IPS DF 4.7 (cell line): ENCODE measurements at regions not wholly inside any gene's neighbourhood (a gene's known extent, or its start where the extent isn't known, plus 50 kb on each side); places are given as distances from the start of the nearest gene placed in this dataset.
"Not testable (repeated sequence)": the region's sequence is repeated elsewhere in the genome, so short reads cannot be mapped to it uniquely, and the experiment has no call there.

Experiments
- DNase-seq: peaks from one replicate; pipeline ENCODE4 v3.0.0-alpha.2; 2013; ENCODE audit warnings: low spot score; ENCODE audit errors: extremely low read depth

DNA sequence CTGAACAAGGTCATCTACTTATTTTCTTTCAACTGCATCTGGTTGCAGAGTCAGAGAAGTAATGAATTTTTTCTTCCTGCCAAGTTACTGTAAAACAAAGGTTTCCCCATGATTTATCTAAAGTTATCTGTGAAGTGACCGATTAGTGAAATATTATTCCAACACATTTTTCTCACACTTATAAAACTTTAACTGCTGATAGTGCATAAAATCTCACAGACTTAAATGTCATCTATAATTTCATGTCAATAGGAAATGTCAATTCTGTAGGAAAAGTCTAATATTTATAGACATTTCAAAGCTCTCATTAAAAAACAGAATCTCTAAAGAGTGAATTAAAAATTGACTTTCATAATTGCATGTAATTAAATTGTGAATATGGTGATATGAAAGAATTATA is 397.2 kb downstream of the SLITRK1 start:
- no peak for DNase-seq

DNA sequence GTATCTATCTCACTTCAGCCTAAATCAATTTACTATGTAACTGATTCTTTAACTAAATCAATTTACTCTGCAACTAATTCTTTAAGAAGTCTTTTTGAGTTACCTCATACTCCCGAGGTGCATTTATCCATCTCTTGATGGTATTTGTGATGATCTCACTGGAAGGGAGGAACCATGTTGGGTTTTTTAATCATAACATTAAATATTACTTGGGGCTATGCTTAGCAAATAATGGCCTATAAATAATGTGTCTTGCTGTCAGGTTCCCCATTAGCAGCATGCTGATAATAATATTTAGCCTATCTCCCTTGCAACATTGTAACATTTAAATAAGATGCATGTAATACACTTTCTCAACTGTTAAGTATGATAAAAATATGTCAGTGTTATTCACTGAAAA is 411.3 kb downstream of the SLITRK1 start:
- DNase-seq = no peak

DNA sequence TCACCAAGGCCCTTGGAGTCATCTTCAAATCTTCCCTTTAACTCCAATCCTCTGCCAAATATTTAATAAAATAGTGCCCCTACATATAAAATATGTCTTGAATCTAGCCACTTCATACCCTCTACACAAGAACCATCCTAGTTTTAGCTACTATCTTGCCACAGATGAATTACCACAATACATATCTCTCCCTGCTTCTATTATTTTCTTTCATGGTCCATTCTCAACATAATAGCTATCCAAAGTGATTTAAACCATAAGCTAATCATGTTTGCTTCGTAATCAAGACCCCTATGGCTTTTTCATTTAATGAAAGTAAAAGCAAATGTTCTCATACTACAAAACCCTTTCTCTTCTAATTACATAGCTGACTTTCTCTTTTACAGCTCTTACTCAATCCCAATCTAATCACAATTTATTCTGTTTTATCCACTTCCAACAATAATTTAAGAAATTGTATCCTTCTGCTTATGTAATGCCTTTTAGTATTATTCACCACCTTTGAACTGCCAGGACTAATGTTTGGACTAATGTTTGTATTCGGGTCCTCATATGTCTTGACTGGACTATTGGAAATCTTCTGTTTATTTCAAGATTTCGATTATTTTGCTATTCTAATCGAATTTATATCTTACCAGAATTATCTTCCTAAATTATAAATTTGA is 412.0 kb downstream of the SLITRK1 start:
- DNase-seq = no peak

DNA sequence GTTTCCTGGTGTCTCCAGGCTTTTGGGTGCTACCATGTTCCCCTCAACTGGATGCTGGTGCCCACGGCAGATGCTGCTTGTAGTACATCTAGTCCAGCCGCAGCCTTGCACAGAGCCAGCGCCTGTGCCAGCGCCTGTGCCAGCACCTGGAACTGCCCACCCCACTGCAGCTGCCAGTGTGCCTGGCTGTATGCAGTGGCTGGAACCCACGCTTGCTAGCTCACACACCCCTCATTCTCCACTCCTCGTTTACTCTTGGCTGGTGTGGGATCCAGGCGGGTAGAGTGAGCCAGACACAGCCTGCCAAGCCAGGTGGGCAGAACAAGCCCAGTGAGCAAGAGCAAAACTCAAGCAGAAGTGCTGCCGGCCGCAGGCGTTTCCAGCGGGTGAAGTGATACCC is 428.6 kb downstream of the SLITRK1 start:
- DNase-seq = no peak

DNA sequence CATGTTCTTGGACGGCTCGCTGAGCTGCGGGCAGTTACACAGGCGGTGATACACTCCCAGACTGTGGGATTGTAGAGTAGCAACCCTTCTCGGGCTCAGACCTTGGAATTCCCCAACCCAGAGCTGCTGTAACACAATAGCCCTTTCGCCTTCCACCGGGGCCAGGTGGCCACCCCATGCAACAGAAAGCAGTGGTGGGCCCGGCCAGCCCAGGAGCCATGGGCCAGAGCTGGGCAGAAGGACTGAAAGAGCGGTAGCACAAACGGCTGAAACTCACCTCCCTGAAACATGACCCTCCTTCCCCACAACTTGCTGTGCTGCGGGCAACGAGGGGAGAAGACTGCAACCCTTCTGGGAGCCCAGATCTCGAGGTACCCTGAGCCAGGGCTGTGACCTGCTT is 429.0 kb downstream of the SLITRK1 start:
- no peak for DNase-seq

DNA sequence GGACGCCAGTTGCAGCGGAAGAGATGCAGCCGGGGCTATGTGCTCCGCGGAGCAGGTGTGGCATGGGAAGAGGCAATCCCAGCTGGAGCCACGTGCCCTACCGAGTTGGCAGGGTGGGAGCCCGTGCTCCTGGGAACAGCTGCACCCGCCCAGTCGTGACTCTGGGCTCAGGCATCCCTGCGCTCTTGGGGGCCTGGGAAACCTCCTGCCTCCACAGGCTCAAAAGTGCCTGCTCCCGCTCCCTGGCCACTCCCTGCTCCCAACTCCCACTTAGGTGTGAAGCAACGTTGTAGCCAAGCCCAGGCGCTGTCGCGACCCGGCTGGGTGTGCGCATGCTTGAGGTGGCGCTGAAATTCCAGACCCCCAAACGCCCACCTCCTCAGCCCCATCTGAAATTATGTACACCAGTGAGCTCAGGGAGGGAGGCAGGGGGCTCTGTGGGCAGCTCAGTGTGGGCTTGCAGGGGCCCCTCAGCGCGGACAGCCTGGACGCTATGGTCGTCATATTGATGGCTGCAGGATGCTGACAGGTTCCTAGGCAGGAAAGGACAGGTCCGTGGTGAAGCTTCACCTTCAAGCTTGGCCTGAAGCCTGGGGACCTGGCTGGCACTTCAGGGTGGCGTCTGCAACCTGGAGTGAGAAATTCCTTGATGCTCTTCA is 429.9 kb downstream of the SLITRK1 start:
- DNase-seq = no peak

DNA sequence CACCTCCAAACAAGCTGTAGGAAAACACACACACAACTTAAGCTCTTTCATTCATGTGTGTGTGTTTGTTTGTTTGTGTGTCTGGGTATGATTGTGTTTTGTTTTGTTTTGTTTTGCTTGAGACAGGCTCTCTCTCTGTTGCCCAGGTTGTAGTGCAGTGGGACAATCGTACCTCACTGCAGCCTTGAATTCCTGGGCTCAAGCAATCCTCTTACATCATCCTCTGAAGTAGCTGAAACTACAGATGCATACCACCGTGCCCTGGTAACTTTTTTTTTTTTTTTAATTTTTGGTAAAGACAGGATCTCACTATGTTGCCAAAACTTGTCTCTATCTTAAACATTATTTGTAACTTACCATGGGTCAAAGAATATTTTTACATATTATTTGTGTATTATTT is 431.7 kb downstream of the SLITRK1 start:
- DNase-seq = no peak

DNA sequence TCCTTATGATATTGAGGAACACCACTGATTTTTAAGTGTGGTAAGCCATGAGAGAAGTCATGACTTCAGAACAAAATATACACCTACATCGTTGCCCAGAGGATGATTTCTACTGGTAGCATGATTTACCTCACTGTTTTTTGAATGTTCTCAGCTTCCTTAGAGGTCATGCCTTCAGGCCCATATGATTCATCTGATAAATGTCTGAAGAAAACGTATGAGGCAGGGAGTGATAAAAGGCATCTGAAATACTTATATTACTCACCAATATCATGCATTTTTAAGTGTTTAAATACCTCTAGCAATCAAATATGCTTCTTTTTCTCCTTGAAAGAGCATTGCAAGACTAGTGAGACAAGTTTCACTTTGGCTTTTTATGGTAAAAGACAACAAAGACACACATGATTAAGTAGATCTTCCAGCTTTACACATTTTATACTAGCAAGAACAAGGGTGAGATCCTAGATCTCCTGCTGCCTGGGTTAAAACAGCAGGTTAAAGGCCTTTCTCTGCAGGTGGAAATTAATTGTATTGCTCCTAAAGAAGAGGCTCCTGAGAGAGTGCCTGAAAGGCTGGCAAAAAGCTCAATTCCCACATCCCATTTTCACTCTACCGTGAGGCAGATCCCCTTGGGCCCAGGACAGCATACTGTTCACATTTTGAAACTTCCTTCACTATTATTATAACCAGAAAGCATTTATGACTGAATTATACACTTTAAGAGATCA is 432.4 kb downstream of the SLITRK1 start:
- no peak for DNase-seq

DNA sequence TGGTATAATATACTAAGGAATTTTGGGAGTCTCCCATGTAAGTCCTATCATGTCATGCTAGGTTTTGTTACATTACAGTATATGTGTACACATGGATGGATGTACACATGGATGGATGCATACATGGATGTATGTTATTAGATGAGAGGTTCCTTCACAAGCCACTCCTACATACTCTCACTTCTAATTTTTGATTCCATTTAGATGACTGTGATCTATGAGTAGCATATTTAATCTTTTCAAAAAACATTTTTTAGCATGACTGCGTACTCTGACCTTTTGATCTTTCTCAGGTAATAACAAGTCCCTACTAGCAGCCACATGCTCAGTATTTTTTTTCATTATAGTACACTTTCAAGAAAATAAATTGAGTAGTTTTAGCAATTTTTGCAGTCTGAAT is 441.8 kb downstream of the SLITRK1 start:
- DNase-seq = no peak

DNA sequence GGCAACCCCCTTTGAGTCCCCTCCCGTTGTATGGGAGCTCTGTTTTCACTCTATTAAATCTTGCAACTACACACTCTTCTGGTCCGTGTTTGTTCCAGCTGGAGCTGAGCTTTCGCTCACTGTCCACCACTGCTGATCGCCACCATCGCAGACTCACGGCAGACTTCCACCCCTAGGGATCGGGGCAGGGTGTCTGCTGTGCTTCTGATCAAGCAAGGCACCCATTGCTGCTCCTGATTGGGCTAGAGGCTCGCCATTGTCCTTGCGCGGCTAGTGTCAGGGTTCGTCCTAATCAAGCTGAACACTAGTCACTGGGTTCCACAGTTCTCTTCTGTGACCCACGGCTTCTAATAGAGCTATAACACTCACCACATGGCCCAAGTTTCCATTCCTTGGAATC is 442.8 kb downstream of the SLITRK1 start:
- DNase-seq = not testable (repeated sequence)

DNA sequence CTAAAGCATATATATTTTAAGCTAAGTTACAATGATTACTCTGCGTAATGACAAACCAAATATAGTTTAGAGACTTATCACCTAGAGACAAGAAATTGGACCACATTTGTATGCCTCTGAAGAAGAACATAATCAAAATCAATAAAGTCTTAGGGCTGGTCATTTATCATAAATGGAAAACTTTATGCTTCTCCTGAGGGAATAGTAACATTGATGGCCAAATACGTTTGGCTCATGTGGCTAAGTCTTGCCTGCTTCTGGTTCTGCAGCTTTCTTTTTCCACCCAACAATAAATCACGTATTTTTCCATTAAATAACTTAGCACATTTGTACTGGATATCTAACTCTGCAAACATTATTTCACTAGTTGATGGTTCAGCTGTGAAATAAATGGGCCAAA is 458.4 kb downstream of the SLITRK1 start:
- DNase-seq = no peak

DNA sequence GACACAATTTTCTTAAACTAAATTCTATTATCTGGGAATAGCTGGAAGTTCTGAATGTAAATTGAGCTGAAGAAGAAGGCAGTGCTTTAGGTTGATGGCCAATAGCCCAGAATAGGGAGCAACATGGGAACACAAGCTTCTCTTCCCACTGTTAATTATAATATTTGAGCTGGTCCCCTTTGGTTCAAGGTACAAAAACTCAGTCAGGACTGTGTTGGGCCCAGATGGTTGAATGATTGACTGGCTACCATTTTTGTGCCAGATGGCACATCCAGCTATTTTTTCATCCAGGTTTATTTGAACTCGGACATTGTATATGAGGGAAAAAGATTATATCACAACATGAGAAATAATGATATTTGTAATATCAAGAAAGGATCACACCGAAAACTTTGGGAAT is 458.9 kb downstream of the SLITRK1 start:
- DNase-seq = no peak

DNA sequence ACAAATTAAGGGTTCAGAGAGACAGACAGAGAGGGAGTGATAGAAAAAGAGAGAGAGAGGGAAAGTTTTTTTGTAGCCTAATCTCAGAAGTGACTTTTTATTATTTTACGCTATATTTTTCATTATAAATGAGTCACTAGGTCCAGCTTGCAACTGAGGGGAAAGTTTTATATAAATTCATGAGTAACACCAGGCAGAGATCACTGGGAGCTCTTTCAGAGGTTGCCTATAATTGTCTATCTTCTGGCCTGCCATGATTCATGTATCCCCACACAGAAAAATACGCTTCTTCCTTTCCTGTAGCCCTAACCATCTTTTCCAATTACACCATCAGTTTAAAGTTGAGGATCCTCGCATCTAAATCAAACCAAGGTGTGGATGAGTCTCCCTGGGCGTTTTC is 467.9 kb downstream of the SLITRK1 start:
- no peak for DNase-seq

DNA sequence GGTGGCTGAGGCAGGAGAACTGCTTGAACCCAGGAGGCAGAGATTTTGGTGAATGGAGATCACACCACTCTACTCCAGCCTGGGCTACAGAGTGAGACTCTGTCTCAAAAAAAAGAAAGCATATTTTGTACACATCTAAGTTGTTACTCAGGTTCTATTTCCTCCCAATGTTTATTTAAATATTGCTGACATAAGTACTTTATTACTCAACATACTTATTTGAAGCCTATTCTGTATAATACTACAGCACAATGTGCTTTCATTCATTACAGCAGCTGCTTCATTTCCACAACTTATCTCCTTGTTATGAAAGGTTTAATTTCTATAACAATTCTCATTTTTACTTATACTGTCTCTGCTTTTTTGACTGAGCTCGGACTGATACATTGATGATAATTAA is 495.7 kb downstream of the SLITRK1 start:
- DNase-seq = no peak

DNA sequence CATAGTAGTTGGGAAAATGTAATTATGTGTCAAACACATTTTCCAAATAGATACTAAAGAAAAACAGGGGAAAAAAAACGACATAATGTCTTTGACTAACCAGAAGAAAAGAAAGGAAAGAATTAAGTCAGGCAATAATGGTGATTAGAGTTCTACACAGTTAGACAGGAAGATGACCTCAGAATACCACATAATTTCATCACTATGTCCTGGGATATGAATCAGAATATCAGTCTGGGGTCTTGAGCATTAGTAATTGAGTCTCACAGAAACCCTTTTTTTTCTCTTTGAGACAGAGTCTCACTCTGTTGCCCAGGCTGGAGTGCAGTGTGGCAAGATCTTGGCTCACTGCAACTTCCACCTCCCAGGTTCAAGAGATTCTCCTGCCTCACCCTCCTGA is 503.4 kb downstream of the SLITRK1 start:
- DNase-seq = no peak

DNA sequence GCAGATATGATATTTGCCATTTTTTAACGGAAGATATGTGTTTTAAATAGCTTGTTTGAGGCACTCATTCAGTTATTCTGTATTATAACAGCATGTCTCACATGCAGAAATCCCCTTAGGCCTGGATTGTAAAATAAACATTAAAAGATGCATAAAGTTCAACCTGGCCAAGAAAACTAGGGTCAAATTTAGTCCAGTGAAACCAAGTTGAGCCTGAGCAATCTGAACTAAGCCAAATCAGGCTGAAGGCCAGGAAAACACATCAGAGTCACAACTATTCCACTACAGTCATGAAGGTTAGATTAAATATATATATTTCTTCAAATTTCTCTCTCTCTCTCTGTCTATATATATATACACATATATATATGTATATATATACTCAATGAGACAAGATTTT is 504.8 kb downstream of the SLITRK1 start:
- DNase-seq = no peak

DNA sequence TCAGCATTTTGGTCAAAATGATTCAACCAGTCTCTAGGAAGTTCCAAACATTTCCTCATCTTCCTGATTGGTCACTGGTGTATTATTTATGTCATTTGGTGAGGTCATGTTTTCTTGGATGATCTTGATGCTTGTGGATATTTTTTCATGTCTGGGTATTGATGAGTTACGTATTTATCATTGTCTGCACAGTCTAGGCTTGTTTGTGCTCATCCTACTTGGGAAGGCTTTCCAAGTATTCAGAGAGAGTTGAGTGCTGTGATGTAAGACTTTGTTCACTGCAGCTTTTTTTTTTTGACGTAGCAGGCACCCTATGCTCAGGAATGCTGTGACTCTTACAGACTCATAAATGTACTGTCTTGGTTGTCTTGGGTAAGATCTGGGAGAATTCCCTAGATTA is 509.5 kb downstream of the SLITRK1 start:
- DNase-seq = no peak

DNA sequence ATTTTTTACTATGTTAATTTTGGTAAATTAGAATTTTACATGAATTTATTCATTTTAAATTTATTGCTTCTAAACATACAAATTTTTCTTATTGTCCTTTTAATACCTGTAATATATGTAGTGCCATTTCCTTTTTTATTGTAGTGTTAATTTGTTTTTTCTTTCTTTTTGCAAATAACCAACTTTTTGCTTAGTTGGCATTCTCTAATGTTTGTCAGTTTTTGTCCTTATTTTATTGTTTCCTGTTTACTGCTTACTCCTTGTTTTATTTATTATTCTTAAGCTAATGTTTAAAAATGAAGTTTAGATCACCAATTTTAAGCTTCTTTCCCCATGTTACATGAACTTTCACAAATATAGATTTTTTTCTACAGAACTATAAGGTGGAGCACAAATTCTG is 516.6 kb downstream of the SLITRK1 start:
- no peak for DNase-seq

DNA sequence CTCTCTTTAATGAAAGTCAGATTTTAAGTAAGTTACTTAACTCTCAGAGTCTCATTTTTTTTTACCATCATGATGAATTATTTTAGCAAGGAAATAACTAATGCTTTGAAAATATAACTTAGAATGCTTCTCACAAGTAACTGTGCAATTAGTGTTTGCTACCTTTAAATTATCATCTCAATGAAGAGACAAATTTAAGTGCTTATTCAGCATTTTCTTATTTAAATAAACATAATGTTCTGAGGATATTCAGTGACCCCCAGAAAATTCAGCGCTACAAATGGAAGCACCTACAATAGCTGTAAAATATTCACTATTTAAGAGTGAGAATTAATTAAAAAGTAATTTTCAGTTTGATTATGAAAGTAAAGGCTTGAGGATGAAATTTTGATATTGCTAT is 527.2 kb downstream of the SLITRK1 start:
- no peak for DNase-seq

DNA sequence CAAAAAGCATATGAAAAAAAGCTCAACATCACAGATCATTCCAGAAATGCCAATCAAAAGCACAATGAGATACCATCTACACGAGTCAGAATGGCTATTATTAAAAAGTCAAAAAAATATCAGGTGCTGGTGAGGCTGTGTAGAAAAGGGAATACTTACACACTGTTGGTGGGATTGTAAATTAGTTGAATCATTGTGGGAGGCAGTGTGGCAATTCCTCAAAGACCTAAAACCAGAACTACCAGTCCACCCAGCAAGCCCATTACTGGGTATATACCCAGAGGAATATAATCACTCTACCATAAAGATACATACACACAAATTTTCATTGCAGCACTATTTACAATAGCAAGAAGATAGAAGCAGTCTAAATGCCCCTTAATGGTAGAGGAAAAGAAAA is 529.9 kb downstream of the SLITRK1 start:
- DNase-seq = no peak

DNA sequence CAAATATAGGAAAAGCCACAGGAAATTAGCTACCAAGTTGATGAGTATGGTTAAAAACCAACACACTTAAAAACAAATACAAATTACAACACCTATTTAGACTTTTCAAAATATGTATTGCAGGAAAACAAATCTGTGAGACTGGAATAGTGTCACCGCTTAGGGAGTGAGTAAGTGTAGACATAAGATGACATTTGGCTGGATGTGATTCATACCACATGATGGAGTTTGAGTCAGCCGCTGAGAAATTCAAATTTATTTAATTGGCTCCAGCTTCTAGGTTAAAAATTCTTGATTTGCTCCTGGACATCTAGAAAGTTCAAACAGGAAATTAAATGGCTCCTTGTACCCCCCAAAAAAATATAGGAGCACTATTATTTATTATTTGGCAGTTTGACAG is 531.7 kb downstream of the SLITRK1 start:
- no peak for DNase-seq

DNA sequence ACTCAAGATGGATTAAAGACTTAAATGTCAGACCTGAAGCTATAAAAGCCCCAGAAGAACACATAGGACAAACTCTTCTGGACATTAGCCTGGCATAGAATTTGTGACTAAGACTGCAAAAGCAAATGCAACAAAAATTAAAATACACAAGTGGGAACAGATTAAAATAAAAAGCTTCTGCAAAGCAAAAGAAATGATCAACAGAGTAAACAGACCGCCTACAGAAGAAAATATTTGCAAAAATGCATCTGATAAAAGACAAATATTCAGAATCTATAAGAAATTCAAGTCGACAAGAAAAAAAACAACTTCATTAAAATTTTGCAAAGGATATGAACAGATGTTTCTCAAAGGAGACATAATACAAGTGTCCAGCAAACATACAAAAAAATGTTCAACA is 537.8 kb downstream of the SLITRK1 start:
- no peak for DNase-seq

DNA sequence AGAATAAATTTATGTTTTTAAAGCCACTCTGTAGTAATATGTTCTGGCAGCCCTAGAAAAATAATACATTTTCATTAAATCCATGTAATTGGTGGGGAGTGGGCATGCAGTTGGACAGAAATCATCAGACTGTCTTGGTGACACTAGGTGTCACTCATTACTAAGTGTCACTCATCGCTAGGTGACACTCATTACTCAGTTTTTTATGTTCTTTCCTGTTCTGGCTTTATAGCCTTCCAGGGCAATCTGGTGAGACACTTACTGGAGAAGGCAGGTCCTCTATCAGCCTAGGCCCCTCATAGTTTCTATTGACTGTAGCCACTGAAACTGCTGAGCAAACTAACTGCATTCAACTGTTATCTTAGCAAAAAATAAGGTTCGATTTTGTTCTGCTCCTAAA is 542.1 kb downstream of the SLITRK1 start:
- no peak for DNase-seq
